Calu3 (cell line): ENCODE measurements at regions not wholly inside any gene's neighbourhood (a gene's known extent, or its start where the extent isn't known, plus 50 kb on each side); places are given as distances from the start of the nearest gene placed in this dataset.

ENCODE experiments used
- BruUV-seq: library from RNA; stranded (reverse); fragments of 400-500 nt; replicated peaks from 2 replicates; lab custom pipeline; 2021; lab: Mats Ljungman, UMichigan
- CTCF ChIA-PET: fragments of 300-600 bp; sonication (Branson Sonifier 250); formaldehyde crosslinking; loops from one replicate; lab custom pipeline; 2022; ENCODE audit warnings: antibody characterized with exemption; lab: Charles Lee
- DNase-seq: peaks from one replicate; pipeline ENCODE4 v3.0.0; 2022
- H3K27ac Mint-ChIP-seq: one replicate; pipeline ENCODE4 v1.8.0; 2022; ENCODE audit warnings: mixed read lengths; ENCODE audit not compliant: unreplicated experiment
- H3K27me3 Mint-ChIP-seq: one replicate; pipeline ENCODE4 v1.8.0; 2022; ENCODE audit warnings: mixed read lengths; ENCODE audit not compliant: unreplicated experiment
- H3K36me3 Mint-ChIP-seq: one replicate; pipeline ENCODE4 v1.8.0; 2022; ENCODE audit warnings: mild to moderate bottlenecking, moderate library complexity, mixed read lengths; ENCODE audit not compliant: insufficient read depth, unreplicated experiment
- H3K4me1 Mint-ChIP-seq: one replicate; pipeline ENCODE4 v1.8.0; 2022; ENCODE audit warnings: mild to moderate bottlenecking, low read depth, mixed read lengths; ENCODE audit not compliant: unreplicated experiment
- H3K4me3 Mint-ChIP-seq: one replicate; pipeline ENCODE4 v1.8.0; 2022; ENCODE audit warnings: mild to moderate bottlenecking, low read depth, moderate library complexity, mixed read lengths; ENCODE audit not compliant: unreplicated experiment
- H3K9me3 Mint-ChIP-seq: one replicate; pipeline ENCODE4 v1.8.0; 2022; ENCODE audit warnings: low read depth, mixed read lengths; ENCODE audit not compliant: unreplicated experiment
- intact Hi-C: fragments of 100-400 bp; cut with micrococcal nuclease; formaldehyde crosslinking; loops from one replicate; pipeline ENCODE4 v1.10.0; 2022; ENCODE audit not compliant: unreplicated experiment
- TF ChIP-seq, protein P1 (sequence below): fragments of 200-600 bp; IDR thresholded peaks from one replicate; pipeline ENCODE4 v1.8.0; 2022; ENCODE audit warnings: antibody characterized with exemption; ENCODE audit not compliant: unreplicated experiment

GRCh38 chr6:147891671-147892070 lies 383.2 kb downstream of the SAMD5 start:
- no peak overlapping the region for H3K27ac Mint-ChIP-seq
- H3K9me3 Mint-ChIP-seq, result peaks cover 3% of the 10 kb centered on the region
- TF ChIP-seq, protein P1, sequence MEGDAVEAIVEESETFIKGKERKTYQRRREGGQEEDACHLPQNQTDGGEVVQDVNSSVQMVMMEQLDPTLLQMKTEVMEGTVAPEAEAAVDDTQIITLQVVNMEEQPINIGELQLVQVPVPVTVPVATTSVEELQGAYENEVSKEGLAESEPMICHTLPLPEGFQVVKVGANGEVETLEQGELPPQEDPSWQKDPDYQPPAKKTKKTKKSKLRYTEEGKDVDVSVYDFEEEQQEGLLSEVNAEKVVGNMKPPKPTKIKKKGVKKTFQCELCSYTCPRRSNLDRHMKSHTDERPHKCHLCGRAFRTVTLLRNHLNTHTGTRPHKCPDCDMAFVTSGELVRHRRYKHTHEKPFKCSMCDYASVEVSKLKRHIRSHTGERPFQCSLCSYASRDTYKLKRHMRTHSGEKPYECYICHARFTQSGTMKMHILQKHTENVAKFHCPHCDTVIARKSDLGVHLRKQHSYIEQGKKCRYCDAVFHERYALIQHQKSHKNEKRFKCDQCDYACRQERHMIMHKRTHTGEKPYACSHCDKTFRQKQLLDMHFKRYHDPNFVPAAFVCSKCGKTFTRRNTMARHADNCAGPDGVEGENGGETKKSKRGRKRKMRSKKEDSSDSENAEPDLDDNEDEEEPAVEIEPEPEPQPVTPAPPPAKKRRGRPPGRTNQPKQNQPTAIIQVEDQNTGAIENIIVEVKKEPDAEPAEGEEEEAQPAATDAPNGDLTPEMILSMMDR, result no peak
- BruUV-seq, result no TSS peak
- H3K36me3 Mint-ChIP-seq, result no peaks in the 10 kb centered on the region
- H3K4me1 Mint-ChIP-seq, result no peaks in the 10 kb centered on the region
- intact Hi-C loops, result no loop called here
- H3K27me3 Mint-ChIP-seq, result no peaks in the 10 kb centered on the region
- no peak overlapping the region for H3K4me3 Mint-ChIP-seq
- no peak for DNase-seq
- CTCF ChIA-PET, result no interaction called here

GRCh38 chr6:147892476-147892875 lies 384.0 kb downstream of the SAMD5 start:
- no peak for DNase-seq
- Mint-ChIP-seq H3K9me3 (peaks cover 3% of the 10 kb centered on the region), H3K4me3 (no peak overlapping the region), H3K27me3 (no peaks in the 10 kb centered on the region), H3K27ac (no peak overlapping the region), H3K36me3 (no peaks in the 10 kb centered on the region), H3K4me1 (no peaks in the 10 kb centered on the region)
- no TSS peak for BruUV-seq
- intact Hi-C loops, result no loop called here
- CTCF ChIA-PET, result no interaction called here
- TF ChIP-seq, protein P1, result no peak

DNA sequence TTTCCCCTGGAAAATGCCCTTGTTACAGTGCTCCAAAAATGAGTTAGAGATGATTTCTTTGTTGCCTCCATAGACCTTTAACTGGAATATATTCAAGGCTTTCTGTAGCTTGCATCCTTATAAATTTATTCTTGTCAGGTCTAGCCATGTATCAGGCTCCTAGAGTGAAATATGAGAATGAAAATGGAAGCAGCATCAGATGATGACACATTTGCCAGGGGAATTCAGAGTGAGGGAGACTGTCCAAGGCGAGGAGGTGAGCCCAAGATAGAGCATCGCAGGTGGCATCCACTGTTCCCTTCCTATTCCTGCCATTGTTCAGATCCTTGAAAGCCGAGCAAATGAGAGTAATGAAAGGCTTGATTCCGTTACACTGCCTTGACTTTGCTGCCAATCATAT lies 386.8 kb downstream of the SAMD5 start:
- Mint-ChIP-seq H3K4me3 (no peak overlapping the region), H3K27me3 (no peaks in the 10 kb centered on the region), H3K4me1 (no peaks in the 10 kb centered on the region), H3K9me3 (no peaks in the 10 kb centered on the region), H3K36me3 (no peaks in the 10 kb centered on the region), H3K27ac (no peak overlapping the region)
- TF ChIP-seq, protein P1, result no peak
- no peak for DNase-seq
- intact Hi-C loops, result no loop called here
- CTCF ChIA-PET, result no interaction called here
- no TSS peak for BruUV-seq

GRCh38 chr6:147900247-147900830 lies 391.8 kb downstream of the SAMD5 start:
- Mint-ChIP-seq H3K36me3 (no peaks in the 10 kb centered on the region), H3K4me3 (no peak overlapping the region), H3K27me3 (no peaks in the 10 kb centered on the region), H3K9me3 (no peaks in the 10 kb centered on the region), H3K4me1 (no peaks in the 10 kb centered on the region), H3K27ac (no peak overlapping the region)
- CTCF ChIA-PET, result no interaction called here
- no TSS peak for BruUV-seq
- TF ChIP-seq, protein P1, result no peak
- intact Hi-C loops, result no loop called here
- no peak for DNase-seq
